Ovary (tissue), 3 donors: ENCODE measurements at regions not wholly inside any gene's neighbourhood (a gene's known extent, or its start where the extent isn't known, plus 50 kb on each side); places are given as distances from the start of the nearest gene placed in this dataset.

Source experiments
- POLR2A ChIP-seq: fragments of 450-650 bp; IDR thresholded peaks from one replicate; pipeline ENCODE4 v1.6.1; 2017; ENCODE audit warnings: antibody characterized with exemption, mild to moderate bottlenecking, moderate library complexity
- TF ChIP-seq, protein P1 (sequence below), 3 donors: fragments of 450-650 bp in 2 of 3; fragments of 200-600 bp in 1 of 3; IDR thresholded peaks; one replicate each; pipeline versions ENCODE4 v1.5.1 to v1.8.0; 2016 to 2022; ENCODE audit warnings: antibody characterized with exemption in 3 of 3, mild to moderate bottlenecking in 1 of 3
- donor health status: DM: no; HTN: no; CAD: no.

GRCh38 chr14:22268875-22269274 lies 320.1 kb downstream of the DAD1 start:
- TF ChIP-seq, protein P1, sequence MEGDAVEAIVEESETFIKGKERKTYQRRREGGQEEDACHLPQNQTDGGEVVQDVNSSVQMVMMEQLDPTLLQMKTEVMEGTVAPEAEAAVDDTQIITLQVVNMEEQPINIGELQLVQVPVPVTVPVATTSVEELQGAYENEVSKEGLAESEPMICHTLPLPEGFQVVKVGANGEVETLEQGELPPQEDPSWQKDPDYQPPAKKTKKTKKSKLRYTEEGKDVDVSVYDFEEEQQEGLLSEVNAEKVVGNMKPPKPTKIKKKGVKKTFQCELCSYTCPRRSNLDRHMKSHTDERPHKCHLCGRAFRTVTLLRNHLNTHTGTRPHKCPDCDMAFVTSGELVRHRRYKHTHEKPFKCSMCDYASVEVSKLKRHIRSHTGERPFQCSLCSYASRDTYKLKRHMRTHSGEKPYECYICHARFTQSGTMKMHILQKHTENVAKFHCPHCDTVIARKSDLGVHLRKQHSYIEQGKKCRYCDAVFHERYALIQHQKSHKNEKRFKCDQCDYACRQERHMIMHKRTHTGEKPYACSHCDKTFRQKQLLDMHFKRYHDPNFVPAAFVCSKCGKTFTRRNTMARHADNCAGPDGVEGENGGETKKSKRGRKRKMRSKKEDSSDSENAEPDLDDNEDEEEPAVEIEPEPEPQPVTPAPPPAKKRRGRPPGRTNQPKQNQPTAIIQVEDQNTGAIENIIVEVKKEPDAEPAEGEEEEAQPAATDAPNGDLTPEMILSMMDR (IDR thresholded peaks at IDR 0.05), result no peak
- TF ChIP-seq POLR2A, result no peak
